Keratinocyte (primary cell): ENCODE measurements at regions not wholly inside any gene's neighbourhood (a gene's known extent, or its start where the extent isn't known, plus 50 kb on each side); places are given as distances from the start of the nearest gene placed in this dataset.

Experiments
- EZH2 ChIP-seq: IDR thresholded peaks from one replicate; pipeline ENCODE4 v1.6.1; 2012; ENCODE audit warnings: inconsistent platforms, mild to moderate bottlenecking, low read length, moderate library complexity
- TF ChIP-seq, protein P1 (sequence below), 3 experiments: IDR thresholded peaks in 1 of 3; conservative IDR thresholded peaks in 1 of 3; optimal IDR thresholded peaks in 1 of 3; 2 replicates in 2 of 3; 3 replicates in 1 of 3; pipeline versions ENCODE3 to v1.5.1; 2011; ENCODE audit warnings: low read length in 3 of 3, mild to moderate bottlenecking in 3 of 3, moderate library complexity in 2 of 3, control low read depth in 1 of 3, inconsistent platforms in 1 of 3; ENCODE audit not compliant: insufficient read depth in 2 of 3; ENCODE audit errors: extremely low read depth in 1 of 3

DNA sequence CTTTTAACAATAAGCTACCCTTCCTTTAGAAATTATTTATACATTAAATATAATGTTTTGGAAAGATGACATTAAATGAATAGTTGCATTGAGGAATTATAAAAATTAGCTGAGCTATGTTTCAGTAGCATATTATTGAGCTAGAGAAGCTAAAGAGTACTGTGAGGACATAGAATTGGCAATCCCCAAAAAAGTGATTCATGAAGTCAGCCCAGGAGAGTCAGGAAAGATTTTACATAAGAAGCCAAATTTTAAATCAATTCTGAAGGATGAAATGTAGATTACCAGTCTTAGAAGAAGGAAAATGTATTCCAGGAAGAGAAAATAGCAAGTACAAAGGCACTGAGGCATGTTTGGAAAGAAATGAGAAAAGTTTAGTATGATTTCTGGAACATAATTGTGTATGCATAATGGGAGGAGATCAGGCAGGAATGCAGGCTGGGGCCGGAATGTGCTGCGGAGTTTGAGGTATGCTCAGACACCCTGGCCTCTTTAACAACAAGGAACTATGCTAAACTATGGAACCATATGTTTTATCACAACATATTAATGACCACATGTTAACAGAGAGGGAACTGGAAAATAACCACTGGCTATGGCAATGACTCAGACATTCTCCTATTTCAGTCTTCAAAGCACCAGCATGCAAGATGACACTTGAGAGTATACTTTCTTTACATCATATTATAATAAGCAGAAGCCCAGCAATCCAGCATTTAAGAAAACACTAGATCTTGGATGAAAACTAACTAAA lies 103.3 kb upstream of the COL8A1 start:
- TF ChIP-seq, protein P1, sequence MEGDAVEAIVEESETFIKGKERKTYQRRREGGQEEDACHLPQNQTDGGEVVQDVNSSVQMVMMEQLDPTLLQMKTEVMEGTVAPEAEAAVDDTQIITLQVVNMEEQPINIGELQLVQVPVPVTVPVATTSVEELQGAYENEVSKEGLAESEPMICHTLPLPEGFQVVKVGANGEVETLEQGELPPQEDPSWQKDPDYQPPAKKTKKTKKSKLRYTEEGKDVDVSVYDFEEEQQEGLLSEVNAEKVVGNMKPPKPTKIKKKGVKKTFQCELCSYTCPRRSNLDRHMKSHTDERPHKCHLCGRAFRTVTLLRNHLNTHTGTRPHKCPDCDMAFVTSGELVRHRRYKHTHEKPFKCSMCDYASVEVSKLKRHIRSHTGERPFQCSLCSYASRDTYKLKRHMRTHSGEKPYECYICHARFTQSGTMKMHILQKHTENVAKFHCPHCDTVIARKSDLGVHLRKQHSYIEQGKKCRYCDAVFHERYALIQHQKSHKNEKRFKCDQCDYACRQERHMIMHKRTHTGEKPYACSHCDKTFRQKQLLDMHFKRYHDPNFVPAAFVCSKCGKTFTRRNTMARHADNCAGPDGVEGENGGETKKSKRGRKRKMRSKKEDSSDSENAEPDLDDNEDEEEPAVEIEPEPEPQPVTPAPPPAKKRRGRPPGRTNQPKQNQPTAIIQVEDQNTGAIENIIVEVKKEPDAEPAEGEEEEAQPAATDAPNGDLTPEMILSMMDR (optimal IDR thresholded peaks at IDR 0.05 in 1 of 3, IDR thresholded peaks at IDR 0.05 in 1 of 3, conservative IDR thresholded peaks at IDR 0.05 in 1 of 3; ENCODE audit: extremely low read depth in 1 of 3, insufficient read depth in 2 of 3, low read length in 3 of 3), result no peak
- no peak for TF ChIP-seq EZH2
